ENCODE measurements at regions not wholly inside any gene's neighbourhood (a gene's known extent, or its start where the extent isn't known, plus 50 kb on each side); places are given as distances from the start of the nearest gene placed in this dataset.

- TF ChIP-seq, protein P1, sequence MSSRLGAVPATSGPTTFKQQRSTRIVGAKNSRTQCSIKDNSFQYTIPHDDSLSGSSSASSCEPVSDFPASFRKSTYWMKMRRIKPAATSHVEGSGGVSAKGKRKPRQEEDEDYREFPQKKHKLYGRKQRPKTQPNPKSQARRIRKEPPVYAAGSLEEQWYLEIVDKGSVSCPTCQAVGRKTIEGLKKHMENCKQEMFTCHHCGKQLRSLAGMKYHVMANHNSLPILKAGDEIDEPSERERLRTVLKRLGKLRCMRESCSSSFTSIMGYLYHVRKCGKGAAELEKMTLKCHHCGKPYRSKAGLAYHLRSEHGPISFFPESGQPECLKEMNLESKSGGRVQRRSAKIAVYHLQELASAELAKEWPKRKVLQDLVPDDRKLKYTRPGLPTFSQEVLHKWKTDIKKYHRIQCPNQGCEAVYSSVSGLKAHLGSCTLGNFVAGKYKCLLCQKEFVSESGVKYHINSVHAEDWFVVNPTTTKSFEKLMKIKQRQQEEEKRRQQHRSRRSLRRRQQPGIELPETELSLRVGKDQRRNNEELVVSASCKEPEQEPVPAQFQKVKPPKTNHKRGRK (CRISPR knock-in tag; IDR thresholded peaks at IDR 0.05; ENCODE audit: borderline replicate concordance) = no peak
- TF ChIP-seq ZNF232 (CRISPR knock-in tag; IDR thresholded peaks at IDR 0.05) (no peak), ZNF416 (CRISPR knock-in tag; IDR thresholded peaks at IDR 0.05) (no peak), RELA (CRISPR knock-in tag; IDR thresholded peaks at IDR 0.05; ENCODE audit: borderline replicate concordance) (no peak), NR2C2 (CRISPR knock-in tag; IDR thresholded peaks at IDR 0.05) (no peak), FOXP1 (CRISPR knock-in tag; IDR thresholded peaks at IDR 0.05; ENCODE audit: borderline replicate concordance) (no peak), SP1 (CRISPR knock-in tag; conservative IDR thresholded peaks at IDR 0.05) (no peak), E2F1 (CRISPR knock-in tag; IDR thresholded peaks at IDR 0.05) (no peak)
Observed at GRCh38 chr14:37655418-37655817, 60.0 kb downstream of the TTC6 start (continued).

GRCh38 chr14:37658156-37658555, 62.7 kb downstream of the TTC6 start:
- DNase-seq (ENCODE audit: low spot score) (no peak), ATAC-seq (0 out of 2 replicates have a peak, but pooled peaks have one; percentile 28)

More at GRCh38 chr14:37658156-37658555, 62.7 kb downstream of the TTC6 start:
- ChIA-PET POLR2A (no interaction called here), CTCF (no interaction called here)
- Mint-ChIP-seq H3K9me3 (peaks cover 33% of the 10 kb centered on the region), H3K4me3 (no peak overlapping the region), H3K27ac (no peak overlapping the region), H3K27me3 (ENCODE audit: low read depth) (no peaks in the 10 kb centered on the region), H3K4me1 (peaks cover 6% of the 10 kb centered on the region; the same call in 1 of the 2 replicates), H3K36me3 (no peaks in the 10 kb centered on the region; the same call in 1 of the 2 replicates)
- TF ChIP-seq ATF3 (CRISPR knock-in tag; conservative IDR thresholded peaks at IDR 0.05) = no peak
- TF ChIP-seq CREB1 (CRISPR knock-in tag; IDR thresholded peaks at IDR 0.05) = no peak
- TF ChIP-seq, protein P2, sequence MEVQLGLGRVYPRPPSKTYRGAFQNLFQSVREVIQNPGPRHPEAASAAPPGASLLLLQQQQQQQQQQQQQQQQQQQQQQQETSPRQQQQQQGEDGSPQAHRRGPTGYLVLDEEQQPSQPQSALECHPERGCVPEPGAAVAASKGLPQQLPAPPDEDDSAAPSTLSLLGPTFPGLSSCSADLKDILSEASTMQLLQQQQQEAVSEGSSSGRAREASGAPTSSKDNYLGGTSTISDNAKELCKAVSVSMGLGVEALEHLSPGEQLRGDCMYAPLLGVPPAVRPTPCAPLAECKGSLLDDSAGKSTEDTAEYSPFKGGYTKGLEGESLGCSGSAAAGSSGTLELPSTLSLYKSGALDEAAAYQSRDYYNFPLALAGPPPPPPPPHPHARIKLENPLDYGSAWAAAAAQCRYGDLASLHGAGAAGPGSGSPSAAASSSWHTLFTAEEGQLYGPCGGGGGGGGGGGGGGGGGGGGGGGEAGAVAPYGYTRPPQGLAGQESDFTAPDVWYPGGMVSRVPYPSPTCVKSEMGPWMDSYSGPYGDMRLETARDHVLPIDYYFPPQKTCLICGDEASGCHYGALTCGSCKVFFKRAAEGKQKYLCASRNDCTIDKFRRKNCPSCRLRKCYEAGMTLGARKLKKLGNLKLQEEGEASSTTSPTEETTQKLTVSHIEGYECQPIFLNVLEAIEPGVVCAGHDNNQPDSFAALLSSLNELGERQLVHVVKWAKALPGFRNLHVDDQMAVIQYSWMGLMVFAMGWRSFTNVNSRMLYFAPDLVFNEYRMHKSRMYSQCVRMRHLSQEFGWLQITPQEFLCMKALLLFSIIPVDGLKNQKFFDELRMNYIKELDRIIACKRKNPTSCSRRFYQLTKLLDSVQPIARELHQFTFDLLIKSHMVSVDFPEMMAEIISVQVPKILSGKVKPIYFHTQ (CRISPR knock-in tag; IDR thresholded peaks at IDR 0.05) = no peak
- no peak for TF ChIP-seq NFYB (CRISPR knock-in tag; conservative IDR thresholded peaks at IDR 0.05; ENCODE audit: low read depth)
- TF ChIP-seq NFE2L1 (CRISPR knock-in tag; IDR thresholded peaks at IDR 0.05) = no peak
- no peak for TF ChIP-seq ZNF121 (CRISPR knock-in tag; IDR thresholded peaks at IDR 0.05)
- TF ChIP-seq ETV6 (CRISPR knock-in tag; IDR thresholded peaks at IDR 0.05) = no peak
- TF ChIP-seq NR3C1 (CRISPR knock-in tag; conservative IDR thresholded peaks at IDR 0.05; ENCODE audit: low read depth) = no peak
- TF ChIP-seq, protein P3, sequence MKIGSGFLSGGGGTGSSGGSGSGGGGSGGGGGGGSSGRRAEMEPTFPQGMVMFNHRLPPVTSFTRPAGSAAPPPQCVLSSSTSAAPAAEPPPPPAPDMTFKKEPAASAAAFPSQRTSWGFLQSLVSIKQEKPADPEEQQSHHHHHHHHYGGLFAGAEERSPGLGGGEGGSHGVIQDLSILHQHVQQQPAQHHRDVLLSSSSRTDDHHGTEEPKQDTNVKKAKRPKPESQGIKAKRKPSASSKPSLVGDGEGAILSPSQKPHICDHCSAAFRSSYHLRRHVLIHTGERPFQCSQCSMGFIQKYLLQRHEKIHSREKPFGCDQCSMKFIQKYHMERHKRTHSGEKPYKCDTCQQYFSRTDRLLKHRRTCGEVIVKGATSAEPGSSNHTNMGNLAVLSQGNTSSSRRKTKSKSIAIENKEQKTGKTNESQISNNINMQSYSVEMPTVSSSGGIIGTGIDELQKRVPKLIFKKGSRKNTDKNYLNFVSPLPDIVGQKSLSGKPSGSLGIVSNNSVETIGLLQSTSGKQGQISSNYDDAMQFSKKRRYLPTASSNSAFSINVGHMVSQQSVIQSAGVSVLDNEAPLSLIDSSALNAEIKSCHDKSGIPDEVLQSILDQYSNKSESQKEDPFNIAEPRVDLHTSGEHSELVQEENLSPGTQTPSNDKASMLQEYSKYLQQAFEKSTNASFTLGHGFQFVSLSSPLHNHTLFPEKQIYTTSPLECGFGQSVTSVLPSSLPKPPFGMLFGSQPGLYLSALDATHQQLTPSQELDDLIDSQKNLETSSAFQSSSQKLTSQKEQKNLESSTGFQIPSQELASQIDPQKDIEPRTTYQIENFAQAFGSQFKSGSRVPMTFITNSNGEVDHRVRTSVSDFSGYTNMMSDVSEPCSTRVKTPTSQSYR (CRISPR knock-in tag; IDR thresholded peaks at IDR 0.05) = no peak
- no peak for TF ChIP-seq HMGA2 (CRISPR knock-in tag; IDR thresholded peaks at IDR 0.05)
- no peak for TF ChIP-seq NR1H2 (CRISPR knock-in tag; IDR thresholded peaks at IDR 0.05)
- TF ChIP-seq, protein P4, sequence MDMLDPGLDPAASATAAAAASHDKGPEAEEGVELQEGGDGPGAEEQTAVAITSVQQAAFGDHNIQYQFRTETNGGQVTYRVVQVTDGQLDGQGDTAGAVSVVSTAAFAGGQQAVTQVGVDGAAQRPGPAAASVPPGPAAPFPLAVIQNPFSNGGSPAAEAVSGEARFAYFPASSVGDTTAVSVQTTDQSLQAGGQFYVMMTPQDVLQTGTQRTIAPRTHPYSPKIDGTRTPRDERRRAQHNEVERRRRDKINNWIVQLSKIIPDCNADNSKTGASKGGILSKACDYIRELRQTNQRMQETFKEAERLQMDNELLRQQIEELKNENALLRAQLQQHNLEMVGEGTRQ (CRISPR knock-in tag; IDR thresholded peaks at IDR 0.05) = no peak
- TF ChIP-seq, protein P5, sequence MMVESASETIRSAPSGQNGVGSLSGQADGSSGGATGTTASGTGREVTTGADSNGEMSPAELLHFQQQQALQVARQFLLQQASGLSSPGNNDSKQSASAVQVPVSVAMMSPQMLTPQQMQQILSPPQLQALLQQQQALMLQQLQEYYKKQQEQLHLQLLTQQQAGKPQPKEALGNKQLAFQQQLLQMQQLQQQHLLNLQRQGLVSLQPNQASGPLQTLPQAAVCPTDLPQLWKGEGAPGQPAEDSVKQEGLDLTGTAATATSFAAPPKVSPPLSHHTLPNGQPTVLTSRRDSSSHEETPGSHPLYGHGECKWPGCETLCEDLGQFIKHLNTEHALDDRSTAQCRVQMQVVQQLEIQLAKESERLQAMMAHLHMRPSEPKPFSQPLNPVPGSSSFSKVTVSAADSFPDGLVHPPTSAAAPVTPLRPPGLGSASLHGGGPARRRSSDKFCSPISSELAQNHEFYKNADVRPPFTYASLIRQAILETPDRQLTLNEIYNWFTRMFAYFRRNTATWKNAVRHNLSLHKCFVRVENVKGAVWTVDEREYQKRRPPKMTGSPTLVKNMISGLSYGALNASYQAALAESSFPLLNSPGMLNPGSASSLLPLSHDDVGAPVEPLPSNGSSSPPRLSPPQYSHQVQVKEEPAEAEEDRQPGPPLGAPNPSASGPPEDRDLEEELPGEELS (CRISPR knock-in tag; IDR thresholded peaks at IDR 0.05) = no peak
- TF ChIP-seq GTF2I (CRISPR knock-in tag; conservative IDR thresholded peaks at IDR 0.05) = no peak
- no peak for TF ChIP-seq ZMAT4 (CRISPR knock-in tag; IDR thresholded peaks at IDR 0.05)

Data from WTC11 (cell line).